ENCODE measurements at regions not wholly inside any gene's neighbourhood (a gene's known extent, or its start where the extent isn't known, plus 50 kb on each side); places are given as distances from the start of the nearest gene placed in this dataset.

DNA sequence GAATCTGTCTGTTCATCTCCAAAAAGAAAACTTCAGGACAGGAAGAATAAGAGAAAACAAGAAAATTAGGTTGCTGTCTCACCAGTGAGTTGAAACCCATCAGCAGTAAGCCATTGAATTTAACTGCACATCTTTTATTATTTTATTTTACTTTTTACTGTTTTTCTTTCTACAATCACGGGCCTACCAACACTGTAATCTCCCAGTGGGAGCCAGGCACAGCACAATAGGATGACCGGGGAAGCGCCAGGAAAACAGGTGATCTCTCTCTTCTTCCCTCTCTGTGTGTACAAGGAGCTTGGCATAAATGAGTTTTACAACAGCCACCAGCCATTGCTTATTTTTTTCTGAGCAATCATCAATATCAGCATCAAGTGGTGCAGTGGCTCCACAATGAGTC is 113.1 kb upstream of the ESRRG start:
- no peak for TF ChIP-seq POLR2AphosphoS5 (IDR thresholded peaks at IDR 0.05)
- TF ChIP-seq, protein P1, sequence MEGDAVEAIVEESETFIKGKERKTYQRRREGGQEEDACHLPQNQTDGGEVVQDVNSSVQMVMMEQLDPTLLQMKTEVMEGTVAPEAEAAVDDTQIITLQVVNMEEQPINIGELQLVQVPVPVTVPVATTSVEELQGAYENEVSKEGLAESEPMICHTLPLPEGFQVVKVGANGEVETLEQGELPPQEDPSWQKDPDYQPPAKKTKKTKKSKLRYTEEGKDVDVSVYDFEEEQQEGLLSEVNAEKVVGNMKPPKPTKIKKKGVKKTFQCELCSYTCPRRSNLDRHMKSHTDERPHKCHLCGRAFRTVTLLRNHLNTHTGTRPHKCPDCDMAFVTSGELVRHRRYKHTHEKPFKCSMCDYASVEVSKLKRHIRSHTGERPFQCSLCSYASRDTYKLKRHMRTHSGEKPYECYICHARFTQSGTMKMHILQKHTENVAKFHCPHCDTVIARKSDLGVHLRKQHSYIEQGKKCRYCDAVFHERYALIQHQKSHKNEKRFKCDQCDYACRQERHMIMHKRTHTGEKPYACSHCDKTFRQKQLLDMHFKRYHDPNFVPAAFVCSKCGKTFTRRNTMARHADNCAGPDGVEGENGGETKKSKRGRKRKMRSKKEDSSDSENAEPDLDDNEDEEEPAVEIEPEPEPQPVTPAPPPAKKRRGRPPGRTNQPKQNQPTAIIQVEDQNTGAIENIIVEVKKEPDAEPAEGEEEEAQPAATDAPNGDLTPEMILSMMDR (IDR thresholded peaks at IDR 0.05) = no peak
- no peak for TF ChIP-seq POLR2A (IDR thresholded peaks at IDR 0.05)
